Liver (tissue), 8 donors: ENCODE measurements at regions not wholly inside any gene's neighbourhood (a gene's known extent, or its start where the extent isn't known, plus 50 kb on each side); places are given as distances from the start of the nearest gene placed in this dataset.

Source experiments
- DNase-seq: peaks from one replicate; pipeline ENCODE4 v3.0.0-alpha.2; 2017; ENCODE audit warnings: low spot score
- H3K27ac ChIP-seq, 2 donors: one replicate each; pipeline ENCODE4 v1.7.0; 2013; ENCODE audit warnings: inconsistent platforms in 2 of 2, low read length in 2 of 2, control low read depth in 1 of 2, low read depth in 1 of 2, mild to moderate bottlenecking in 1 of 2
- H3K27me3 ChIP-seq, 4 donors: one replicate each; pipeline versions ENCODE4 v1.6.1 to v1.7.0; 2013; ENCODE audit warnings: low read length in 3 of 4, inconsistent platforms in 1 of 4, mild to moderate bottlenecking in 1 of 4, moderate library complexity in 1 of 4; ENCODE audit not compliant: control insufficient read depth in 4 of 4, insufficient read depth in 4 of 4
- H3K36me3 ChIP-seq, 4 donors: one replicate each; pipeline versions ENCODE4 v1.6.1 to v1.7.0; 2013; ENCODE audit warnings: low read length in 3 of 4, mild to moderate bottlenecking in 3 of 4, low read depth in 1 of 4, moderate library complexity in 1 of 4; ENCODE audit not compliant: control insufficient read depth in 4 of 4, insufficient read depth in 3 of 4
- H3K4me1 ChIP-seq, 4 donors: one replicate each; pipeline versions ENCODE4 v1.6.1 to v1.7.0; 2013; ENCODE audit warnings: low read length in 3 of 4, mild to moderate bottlenecking in 3 of 4, moderate library complexity in 1 of 4; ENCODE audit not compliant: control insufficient read depth in 4 of 4, insufficient read depth in 4 of 4
- H3K4me3 ChIP-seq, 3 donors: one replicate each; pipeline versions ENCODE4 v1.6.1 to v1.7.0; 2013; ENCODE audit warnings: low read length in 3 of 3, control low read depth in 1 of 3, low read depth in 1 of 3, mild to moderate bottlenecking in 1 of 3
- H3K9ac ChIP-seq, 2 donors: one replicate each; pipeline ENCODE4 v1.7.0; 2013; ENCODE audit warnings: low read length in 2 of 2, mild to moderate bottlenecking in 2 of 2, moderate library complexity in 2 of 2, control low read depth in 1 of 2, low read depth in 1 of 2
- H3K9me3 ChIP-seq, 4 donors: one replicate each; pipeline versions ENCODE4 v1.6.1 to v1.7.0; 2013; ENCODE audit warnings: low read length in 3 of 4; ENCODE audit not compliant: control insufficient read depth in 4 of 4
- EGR1 ChIP-seq, 2 donors: IDR thresholded peaks; 2 replicates each; pipeline ENCODE4 v1.6.1; 2016 to 2018; ENCODE audit warnings: antibody characterized with exemption in 2 of 2, low read depth in 2 of 2
- FOXA1 ChIP-seq: IDR thresholded peaks from 2 replicates; pipeline ENCODE4 v1.6.1; 2016; ENCODE audit warnings: antibody characterized with exemption
- FOXA2 ChIP-seq: IDR thresholded peaks from 2 replicates; pipeline ENCODE4 v1.6.1; 2016; ENCODE audit warnings: antibody characterized with exemption
- GABPA ChIP-seq, 2 donors: IDR thresholded peaks in 1 of 2; conservative IDR thresholded peaks in 1 of 2; 2 replicates each; pipeline ENCODE4 v1.6.1; 2016; ENCODE audit warnings: antibody characterized with exemption in 2 of 2, mild to moderate bottlenecking in 1 of 2, moderate library complexity in 1 of 2
- HNF4A ChIP-seq, 2 donors: conservative IDR thresholded peaks; 2 replicates each; pipeline ENCODE4 v1.6.1; 2016; ENCODE audit warnings: antibody characterized with exemption in 2 of 2, mild to moderate bottlenecking in 2 of 2
- HNF4G ChIP-seq: IDR thresholded peaks from 2 replicates; pipeline ENCODE4 v1.6.1; 2016; ENCODE audit warnings: antibody characterized with exemption
- JUND ChIP-seq, 2 donors: IDR thresholded peaks; 2 replicates each; pipeline ENCODE4 v1.6.1; 2016; ENCODE audit warnings: antibody characterized with exemption in 2 of 2
- MAX ChIP-seq: IDR thresholded peaks from 2 replicates; pipeline ENCODE4 v1.6.1; 2016; ENCODE audit warnings: antibody characterized with exemption
- NR2F2 ChIP-seq: IDR thresholded peaks from 2 replicates; pipeline ENCODE4 v1.6.1; 2016; ENCODE audit warnings: antibody characterized with exemption
- RAD21 ChIP-seq, 2 donors: IDR thresholded peaks; 2 replicates each; pipeline ENCODE4 v1.6.1; 2016; ENCODE audit warnings: antibody characterized with exemption in 2 of 2, mild to moderate bottlenecking in 2 of 2
- RXRA ChIP-seq, 2 donors: IDR thresholded peaks; 2 replicates each; pipeline ENCODE4 v1.6.1; 2017 to 2018; ENCODE audit warnings: antibody characterized with exemption in 2 of 2, mild to moderate bottlenecking in 1 of 2
- SP1 ChIP-seq: IDR thresholded peaks from 2 replicates; pipeline ENCODE4 v1.6.1; 2018; ENCODE audit warnings: antibody characterized with exemption, mild to moderate bottlenecking
- TAF1 ChIP-seq: conservative IDR thresholded peaks from 2 replicates; pipeline ENCODE4 v1.6.1; 2016; ENCODE audit warnings: antibody characterized with exemption, mild to moderate bottlenecking
- YY1 ChIP-seq: IDR thresholded peaks from 2 replicates; pipeline ENCODE4 v1.6.1; 2016; ENCODE audit warnings: antibody characterized with exemption, mild to moderate bottlenecking
- WGBS: extraction: QIAGEN DNeasy Blood & Tissue Kit; methylation state at CpG from one replicate; pipeline ENCODE4 v1.1.7; 2013; 5-methylcytosine and 5-hydroxymethylcytosine counted together
- TF ChIP-seq, protein P1 (sequence below): IDR thresholded peaks from 2 replicates; pipeline ENCODE4 v1.6.1; 2016; ENCODE audit warnings: antibody characterized with exemption, mild to moderate bottlenecking
- TF ChIP-seq, protein P2 (sequence below): IDR thresholded peaks from 2 replicates; pipeline ENCODE4 v1.6.1; 2016; ENCODE audit warnings: antibody characterized with exemption
- TF ChIP-seq, protein P3 (sequence below): IDR thresholded peaks from 2 replicates; pipeline ENCODE4 v1.6.1; 2016; ENCODE audit warnings: antibody characterized with exemption
- TF ChIP-seq, protein P4 (sequence below): fragments of 150-350 bp; IDR thresholded peaks from 2 replicates; pipeline ENCODE4 v1.5.1; 2017; ENCODE audit warnings: improper control_type of control experiment, low read depth, low read length; ENCODE audit not compliant: missing input control
- donor health status: healthy.
- donor health status: healthy.
- donor health status: healthy.
- donor health status: healthy.
- donor health status: healthy.

GRCh38 chr5:162824360-162824759, 613.0 kb upstream of the CCNG1 start:
- Histone ChIP-seq H3K9ac (no peak overlapping the region), H3K27me3 (no peaks in the 10 kb centered on the region), H3K4me3 (no peak overlapping the region), H3K9me3 (no peaks in the 10 kb centered on the region), H3K27ac (no peak overlapping the region), H3K4me1 (no peaks in the 10 kb centered on the region), H3K36me3 (no peaks in the 10 kb centered on the region)
- DNase-seq, result no peak
- TF ChIP-seq HNF4A (conservative IDR thresholded peaks at IDR 0.05), result no peak
- TF ChIP-seq, protein P1, sequence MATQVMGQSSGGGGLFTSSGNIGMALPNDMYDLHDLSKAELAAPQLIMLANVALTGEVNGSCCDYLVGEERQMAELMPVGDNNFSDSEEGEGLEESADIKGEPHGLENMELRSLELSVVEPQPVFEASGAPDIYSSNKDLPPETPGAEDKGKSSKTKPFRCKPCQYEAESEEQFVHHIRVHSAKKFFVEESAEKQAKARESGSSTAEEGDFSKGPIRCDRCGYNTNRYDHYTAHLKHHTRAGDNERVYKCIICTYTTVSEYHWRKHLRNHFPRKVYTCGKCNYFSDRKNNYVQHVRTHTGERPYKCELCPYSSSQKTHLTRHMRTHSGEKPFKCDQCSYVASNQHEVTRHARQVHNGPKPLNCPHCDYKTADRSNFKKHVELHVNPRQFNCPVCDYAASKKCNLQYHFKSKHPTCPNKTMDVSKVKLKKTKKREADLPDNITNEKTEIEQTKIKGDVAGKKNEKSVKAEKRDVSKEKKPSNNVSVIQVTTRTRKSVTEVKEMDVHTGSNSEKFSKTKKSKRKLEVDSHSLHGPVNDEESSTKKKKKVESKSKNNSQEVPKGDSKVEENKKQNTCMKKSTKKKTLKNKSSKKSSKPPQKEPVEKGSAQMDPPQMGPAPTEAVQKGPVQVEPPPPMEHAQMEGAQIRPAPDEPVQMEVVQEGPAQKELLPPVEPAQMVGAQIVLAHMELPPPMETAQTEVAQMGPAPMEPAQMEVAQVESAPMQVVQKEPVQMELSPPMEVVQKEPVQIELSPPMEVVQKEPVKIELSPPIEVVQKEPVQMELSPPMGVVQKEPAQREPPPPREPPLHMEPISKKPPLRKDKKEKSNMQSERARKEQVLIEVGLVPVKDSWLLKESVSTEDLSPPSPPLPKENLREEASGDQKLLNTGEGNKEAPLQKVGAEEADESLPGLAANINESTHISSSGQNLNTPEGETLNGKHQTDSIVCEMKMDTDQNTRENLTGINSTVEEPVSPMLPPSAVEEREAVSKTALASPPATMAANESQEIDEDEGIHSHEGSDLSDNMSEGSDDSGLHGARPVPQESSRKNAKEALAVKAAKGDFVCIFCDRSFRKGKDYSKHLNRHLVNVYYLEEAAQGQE, result no peak
- no peak for TF ChIP-seq YY1
- TF ChIP-seq TAF1, result no peak
- TF ChIP-seq, protein P2, sequence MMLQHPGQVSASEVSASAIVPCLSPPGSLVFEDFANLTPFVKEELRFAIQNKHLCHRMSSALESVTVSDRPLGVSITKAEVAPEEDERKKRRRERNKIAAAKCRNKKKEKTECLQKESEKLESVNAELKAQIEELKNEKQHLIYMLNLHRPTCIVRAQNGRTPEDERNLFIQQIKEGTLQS, result no peak
- TF ChIP-seq FOXA1, result no peak
- TF ChIP-seq, protein P3, sequence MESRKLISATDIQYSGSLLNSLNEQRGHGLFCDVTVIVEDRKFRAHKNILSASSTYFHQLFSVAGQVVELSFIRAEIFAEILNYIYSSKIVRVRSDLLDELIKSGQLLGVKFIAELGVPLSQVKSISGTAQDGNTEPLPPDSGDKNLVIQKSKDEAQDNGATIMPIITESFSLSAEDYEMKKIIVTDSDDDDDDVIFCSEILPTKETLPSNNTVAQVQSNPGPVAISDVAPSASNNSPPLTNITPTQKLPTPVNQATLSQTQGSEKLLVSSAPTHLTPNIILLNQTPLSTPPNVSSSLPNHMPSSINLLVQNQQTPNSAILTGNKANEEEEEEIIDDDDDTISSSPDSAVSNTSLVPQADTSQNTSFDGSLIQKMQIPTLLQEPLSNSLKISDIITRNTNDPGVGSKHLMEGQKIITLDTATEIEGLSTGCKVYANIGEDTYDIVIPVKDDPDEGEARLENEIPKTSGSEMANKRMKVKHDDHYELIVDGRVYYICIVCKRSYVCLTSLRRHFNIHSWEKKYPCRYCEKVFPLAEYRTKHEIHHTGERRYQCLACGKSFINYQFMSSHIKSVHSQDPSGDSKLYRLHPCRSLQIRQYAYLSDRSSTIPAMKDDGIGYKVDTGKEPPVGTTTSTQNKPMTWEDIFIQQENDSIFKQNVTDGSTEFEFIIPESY, result no peak
- no peak for TF ChIP-seq EGR1 (IDR thresholded peaks at IDR 0.05; ENCODE audit: low read depth in 2 of 2)
- TF ChIP-seq SP1, result no peak
- WGBS, result 71% methylated on average over 2 of the region's 2 CpGs

GRCh38 chr5:162837155-162837554, 600.2 kb upstream of the CCNG1 start:
- Histone ChIP-seq H3K36me3 (no peaks in the 10 kb centered on the region), H3K27ac (no peak overlapping the region), H3K4me1 (no peaks in the 10 kb centered on the region), H3K27me3 (no peaks in the 10 kb centered on the region), H3K9ac (no peak overlapping the region), H3K9me3 (no peaks in the 10 kb centered on the region), H3K4me3 (no peak overlapping the region)
- TF ChIP-seq GABPA (IDR thresholded peaks at IDR 0.05 in 1 of 2, conservative IDR thresholded peaks at IDR 0.05 in 1 of 2), result no peak
- no peak for TF ChIP-seq JUND (IDR thresholded peaks at IDR 0.05)
- TF ChIP-seq RAD21 (IDR thresholded peaks at IDR 0.05), result no peak
- TF ChIP-seq EGR1 (IDR thresholded peaks at IDR 0.05; ENCODE audit: low read depth in 2 of 2), result no peak
- no peak for TF ChIP-seq HNF4A (conservative IDR thresholded peaks at IDR 0.05)
- TF ChIP-seq FOXA1, result no peak
- no peak for TF ChIP-seq FOXA2
- TF ChIP-seq, protein P4, sequence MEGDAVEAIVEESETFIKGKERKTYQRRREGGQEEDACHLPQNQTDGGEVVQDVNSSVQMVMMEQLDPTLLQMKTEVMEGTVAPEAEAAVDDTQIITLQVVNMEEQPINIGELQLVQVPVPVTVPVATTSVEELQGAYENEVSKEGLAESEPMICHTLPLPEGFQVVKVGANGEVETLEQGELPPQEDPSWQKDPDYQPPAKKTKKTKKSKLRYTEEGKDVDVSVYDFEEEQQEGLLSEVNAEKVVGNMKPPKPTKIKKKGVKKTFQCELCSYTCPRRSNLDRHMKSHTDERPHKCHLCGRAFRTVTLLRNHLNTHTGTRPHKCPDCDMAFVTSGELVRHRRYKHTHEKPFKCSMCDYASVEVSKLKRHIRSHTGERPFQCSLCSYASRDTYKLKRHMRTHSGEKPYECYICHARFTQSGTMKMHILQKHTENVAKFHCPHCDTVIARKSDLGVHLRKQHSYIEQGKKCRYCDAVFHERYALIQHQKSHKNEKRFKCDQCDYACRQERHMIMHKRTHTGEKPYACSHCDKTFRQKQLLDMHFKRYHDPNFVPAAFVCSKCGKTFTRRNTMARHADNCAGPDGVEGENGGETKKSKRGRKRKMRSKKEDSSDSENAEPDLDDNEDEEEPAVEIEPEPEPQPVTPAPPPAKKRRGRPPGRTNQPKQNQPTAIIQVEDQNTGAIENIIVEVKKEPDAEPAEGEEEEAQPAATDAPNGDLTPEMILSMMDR, result no peak
- TF ChIP-seq, protein P3, result no peak
- TF ChIP-seq YY1, result no peak
- TF ChIP-seq, protein P2, result no peak
- no peak for TF ChIP-seq SP1
- TF ChIP-seq RXRA (IDR thresholded peaks at IDR 0.05), result no peak
- TF ChIP-seq, protein P1, result no peak
- TF ChIP-seq HNF4G, result no peak
- TF ChIP-seq NR2F2, result no peak
- no peak for TF ChIP-seq TAF1
- no peak for TF ChIP-seq MAX
- no peak for DNase-seq
- WGBS, result 73% methylated on average over 1 of the region's 1 CpG
